Limb (tissue), 2 donors: ENCODE measurements at regions not wholly inside any gene's neighbourhood (a gene's known extent, or its start where the extent isn't known, plus 50 kb on each side); places are given as distances from the start of the nearest gene placed in this dataset.
"Not testable (repeated sequence)": the region's sequence is repeated elsewhere in the genome, so short reads cannot be mapped to it uniquely, and the experiment has no call there.

Experiments
- DNase-seq, 2 donors: peaks; one replicate each; pipeline ENCODE4 v3.0.0-alpha.2; 2016; ENCODE audit errors: extremely low spot score in 2 of 2

DNA sequence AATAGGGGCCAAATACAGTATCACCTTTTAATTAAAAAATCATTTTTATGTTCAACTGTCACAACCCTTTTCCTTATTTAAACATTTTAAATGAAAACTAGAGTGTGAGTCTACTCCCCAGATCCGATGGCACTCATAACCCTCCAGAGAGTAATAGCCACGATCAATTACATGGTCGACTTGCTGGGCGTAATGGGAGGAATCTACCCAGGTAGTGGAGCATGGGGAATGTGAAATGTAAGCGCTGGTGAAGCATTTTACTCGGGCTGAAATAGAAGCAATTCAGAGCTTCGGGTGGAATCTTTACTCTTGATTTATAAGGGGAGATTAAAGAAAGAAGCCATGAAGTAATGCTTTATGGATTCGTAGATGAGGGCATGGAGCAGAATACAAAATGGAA lies 321.9 kb downstream of the ACTR3B start:
- no peak for DNase-seq

DNA sequence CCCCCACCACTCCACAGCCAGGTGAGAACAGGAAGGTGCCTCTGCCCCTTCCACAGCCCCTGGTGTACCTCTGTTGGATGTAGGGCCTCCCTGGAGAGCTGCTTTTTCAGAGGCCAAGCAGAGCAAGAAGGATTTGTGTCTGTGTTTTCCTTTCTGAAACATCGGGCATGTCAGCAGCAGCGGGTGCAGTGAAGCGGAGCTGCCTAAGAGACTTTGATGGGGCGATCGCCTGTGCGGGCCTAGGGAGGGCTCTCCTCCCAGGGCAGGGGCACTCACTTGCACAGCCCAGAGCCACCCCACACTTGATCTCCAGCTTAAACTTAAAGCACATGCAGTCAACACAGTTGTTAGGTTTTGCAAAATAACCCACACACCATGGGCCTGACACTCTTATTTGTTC lies 324.7 kb downstream of the ACTR3B start:
- no peak for DNase-seq

DNA sequence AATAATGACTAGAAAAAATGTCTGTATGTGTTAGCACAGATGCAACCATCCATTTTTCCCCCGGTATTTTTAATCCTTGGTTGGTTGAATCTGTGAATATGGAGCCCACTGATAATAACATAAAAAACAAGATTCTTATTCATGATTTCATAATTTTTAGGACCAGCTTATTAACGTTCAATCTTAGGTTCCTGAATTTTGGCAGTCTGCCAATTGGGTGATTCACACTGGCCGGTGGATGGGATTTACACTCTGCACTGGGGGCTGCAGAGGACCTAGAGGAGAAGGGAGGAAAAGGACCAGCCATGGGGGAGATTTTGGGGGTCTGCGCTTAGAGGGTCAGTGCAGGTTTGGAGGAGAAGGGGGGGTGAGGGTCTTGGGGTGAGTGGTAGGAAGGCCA lies 327.9 kb downstream of the ACTR3B start:
- no peak for DNase-seq

DNA sequence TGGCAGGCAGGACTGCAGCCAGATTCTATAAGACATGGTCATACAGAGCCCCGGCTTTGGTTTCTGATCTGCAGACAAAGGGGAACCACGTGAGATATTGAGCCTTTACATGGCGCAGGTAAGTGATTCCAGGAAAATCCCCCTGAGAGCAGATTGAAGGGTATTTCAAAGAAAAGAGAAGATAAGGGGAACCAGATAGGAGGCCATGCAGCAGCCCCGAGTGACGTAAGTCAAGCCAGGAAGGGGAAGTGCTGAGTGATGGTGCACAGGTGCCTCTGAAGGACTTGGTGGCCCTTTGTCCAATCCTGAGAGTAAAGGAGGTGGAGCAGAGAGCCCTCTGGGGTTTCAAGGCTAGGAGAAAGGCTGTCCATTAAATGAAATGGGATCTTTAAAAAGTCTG lies 329.0 kb downstream of the ACTR3B start:
- DNase-seq: no peak

DNA sequence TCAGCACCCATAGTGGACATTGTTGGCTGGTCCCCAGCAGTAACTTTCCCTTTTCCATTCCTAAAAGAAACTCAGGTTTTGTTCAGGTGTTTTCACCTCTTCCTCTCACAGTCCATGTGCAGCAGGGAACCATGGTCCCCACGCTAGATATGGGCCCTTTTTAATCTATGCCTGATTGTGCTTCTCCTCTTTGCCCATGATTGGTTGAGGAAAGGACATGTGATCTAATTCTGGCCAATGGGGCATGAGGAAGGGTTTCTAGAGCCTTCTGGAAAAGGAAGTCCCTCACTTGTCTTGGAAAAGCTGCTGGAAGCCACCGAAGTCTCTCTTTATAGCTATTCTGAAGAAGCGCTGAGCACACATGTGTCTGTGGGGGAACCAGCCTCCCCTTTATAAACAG lies 330.7 kb downstream of the ACTR3B start:
- DNase-seq: no peak

DNA sequence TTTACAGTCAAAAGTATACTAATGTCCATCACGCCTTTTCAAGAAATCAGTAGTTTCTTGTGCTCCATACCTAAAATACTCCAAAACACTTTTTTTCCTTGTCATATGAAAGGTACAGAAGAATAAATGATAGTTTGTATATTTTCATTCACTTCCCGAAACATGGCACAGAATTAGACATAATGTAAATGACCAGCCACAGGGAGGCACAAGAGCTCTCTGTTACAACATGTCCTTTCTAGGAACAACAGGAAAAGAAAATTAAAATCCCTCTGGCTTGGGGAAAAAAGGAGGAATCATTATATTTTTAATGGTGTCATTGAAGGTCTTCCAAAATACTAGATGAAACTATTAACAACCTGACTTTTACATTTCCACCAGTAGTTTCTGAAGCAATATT lies 331.2 kb downstream of the ACTR3B start:
- no peak for DNase-seq

DNA sequence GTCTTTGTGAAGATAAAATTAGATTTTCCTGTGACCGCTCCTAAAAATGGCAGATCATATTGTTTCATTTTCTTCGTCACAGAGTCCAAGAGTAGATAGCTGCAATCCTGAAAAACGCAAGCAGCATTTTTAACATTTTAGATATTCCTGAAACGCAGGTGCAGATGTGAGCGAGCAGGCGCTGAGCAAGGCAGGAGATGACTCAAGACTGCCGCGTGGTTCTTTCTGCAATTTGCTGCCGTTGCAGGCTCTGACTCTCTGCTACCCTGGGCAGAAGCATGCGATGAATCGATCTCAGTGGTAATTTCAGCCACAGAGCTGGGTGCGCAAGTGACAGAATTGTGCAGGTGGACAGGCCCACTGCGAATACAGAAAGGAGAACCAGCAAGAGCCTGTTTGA lies 331.9 kb downstream of the ACTR3B start:
- no peak for DNase-seq

DNA sequence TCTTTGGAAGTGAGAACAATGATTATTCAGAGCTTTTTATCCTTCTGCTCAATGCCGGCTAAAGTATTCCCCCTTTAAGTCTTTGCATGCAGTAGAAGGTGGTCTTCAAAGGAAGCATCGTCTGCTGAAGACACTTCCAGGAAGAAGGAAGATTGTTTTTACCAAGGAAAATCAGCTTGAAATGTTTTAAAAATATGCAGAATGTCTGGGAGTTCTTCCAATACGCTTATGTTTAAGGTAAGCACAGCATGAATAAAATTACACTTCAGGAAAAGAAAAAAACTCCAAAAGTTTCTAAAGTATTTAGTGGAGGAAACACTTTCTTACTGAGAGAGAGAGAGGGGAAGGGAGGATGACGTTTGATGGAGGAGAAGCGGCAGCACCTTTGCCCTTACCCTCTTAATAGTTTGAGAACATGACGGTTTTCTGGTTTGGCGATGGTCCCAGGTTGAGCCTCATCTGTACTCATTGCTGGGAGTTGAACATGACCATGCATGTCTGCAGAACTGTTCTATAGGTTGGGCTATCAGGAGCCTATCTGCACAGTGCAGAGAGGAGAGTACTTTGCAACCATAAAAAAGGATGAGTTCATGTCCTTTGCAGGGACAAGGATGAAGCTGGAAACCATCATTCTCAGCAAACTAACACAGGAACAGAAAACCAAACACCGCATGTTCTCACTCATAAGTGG lies 338.1 kb downstream of the ACTR3B start:
- DNase-seq: no peak

DNA sequence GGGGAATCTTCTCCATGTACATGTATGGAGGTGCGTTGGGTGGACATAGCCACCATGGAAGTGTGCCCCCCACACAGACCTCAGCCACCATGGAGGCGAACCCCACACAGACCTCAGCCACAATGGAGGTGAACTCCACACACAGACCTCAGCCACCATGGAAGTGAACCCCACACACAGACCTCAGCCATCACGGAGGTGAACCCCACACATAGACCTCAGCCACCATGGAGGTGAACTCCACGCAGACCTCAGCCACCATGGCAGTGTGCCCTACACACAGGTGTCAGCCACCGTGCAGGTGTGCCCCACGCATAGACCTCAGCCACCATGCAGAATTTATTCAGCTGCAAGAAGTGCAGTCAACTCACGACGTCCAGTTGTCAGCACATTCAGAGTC lies 339.7 kb downstream of the ACTR3B start:
- no peak for DNase-seq

DNA sequence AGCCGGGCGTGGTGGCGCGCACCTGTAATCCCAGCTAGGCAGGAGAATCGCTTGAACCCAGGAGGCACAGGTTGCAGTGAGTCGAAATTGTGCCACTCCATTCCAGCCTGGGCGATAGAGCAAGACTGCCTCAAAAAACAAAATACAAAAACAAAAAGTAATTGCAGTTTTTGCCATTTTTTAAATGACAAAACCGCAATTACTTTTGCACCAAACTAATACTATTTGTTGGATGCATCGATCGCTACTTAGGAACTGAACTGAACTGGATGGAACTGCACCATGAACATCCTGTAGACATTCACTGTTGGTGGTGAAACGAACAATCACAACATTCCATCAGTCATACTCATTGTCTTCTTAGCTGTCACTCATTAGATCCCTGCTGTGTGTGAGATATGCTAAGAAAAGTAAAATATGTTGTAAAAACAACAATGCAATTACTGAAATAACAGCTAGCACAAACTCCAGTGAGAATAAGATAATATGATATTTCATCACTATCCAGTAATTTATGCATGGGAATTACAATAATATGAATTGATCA lies 341.2 kb downstream of the ACTR3B start:
- no peak for DNase-seq

DNA sequence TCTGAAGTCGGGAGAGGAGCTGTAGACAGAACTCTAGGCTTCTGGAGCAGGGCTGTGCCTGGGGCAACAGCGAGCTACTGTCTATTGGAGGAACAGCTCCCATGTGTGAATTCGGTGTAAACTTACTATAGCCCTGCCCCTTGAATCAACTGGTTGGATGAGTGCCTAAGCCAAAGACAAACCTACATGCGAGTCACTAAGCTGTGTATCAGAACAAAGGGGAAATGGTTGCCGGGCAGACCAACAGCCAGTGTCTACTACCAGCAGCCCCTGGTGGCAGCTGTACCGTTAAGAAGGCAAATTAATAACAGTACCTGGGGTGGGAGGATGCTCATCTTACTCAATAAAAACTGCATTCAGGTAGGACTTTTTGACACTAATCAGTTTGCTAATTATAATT lies 343.6 kb downstream of the ACTR3B start:
- DNase-seq: no peak

DNA sequence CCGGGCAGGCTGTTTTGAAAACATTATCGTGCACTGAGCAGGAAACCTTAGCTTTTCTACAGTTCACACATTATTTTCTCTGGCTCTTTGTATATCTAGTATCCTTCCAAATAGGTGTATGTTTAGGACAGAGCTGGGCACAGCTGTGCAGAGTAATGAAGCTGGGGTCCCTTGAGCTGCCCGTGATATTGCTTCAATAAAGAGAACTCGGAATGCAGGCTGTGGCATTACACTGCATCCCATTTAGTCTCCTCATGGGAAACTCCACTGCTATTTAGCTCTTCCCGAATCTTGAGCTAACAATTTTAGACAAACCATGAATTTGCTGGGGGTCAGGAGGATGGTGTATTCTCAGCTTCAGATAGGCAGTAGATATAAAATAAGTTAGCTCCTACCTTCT lies 348.3 kb downstream of the ACTR3B start:
- no peak for DNase-seq

DNA sequence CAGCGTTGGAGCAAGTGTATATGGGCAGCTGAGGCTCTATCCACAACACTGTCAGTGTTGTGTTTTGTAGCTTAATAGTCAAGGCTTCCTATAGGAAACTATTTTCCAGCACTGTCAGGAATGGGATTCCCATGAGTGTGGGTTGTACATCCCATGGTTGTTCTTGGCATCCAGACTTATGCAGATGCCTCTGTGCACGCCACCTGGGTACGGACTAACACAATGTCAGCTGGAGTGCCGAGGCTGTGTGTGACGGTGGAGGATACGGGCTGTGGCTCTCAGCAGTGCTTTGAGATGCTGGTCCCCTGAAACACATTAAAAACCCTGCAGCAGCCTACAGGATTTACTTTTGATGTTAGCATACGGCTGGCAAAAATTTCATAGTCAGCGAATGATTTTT lies 350.0 kb downstream of the ACTR3B start:
- DNase-seq: no peak

DNA sequence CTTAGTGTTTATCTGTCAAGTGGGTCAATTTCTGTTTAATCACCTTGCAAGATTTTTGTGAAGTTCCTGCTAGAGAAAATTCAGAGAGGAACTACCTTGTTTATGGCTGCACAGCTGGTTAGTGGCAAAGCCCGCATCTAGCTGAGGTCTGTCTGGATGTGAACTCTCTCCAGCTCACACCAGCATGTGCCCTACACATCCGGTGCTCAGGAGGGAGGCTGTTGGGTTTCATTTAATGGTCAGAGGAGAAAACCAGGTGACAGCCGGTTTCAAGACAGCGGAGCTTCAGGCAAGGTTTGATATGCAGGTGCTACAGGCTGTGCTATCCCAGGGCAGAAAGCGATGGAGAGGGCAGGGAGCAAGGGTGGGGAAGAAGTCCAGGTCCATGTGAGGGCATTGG lies 351.1 kb downstream of the ACTR3B start:
- no peak for DNase-seq

DNA sequence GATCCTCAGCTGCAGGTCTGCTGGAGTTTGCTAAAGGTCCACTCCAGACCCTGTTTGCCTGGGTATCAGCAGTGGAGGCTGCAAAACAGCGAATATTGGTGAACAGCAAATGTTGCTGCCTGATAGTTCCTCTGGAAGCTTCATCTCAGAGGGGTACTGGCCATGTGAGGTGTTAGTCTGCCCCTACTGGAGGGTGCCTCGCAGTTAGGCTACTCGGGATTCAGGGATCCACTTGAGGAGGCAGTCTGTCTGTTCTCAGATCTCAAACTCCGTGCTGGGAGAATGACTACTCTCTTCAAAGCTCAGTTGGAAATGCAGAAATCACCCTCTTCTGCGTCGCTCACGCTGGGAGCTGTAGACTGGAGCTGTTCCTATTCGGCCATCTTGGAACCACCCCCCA lies 362.7 kb downstream of the ACTR3B start:
- DNase-seq: not testable (repeated sequence)

DNA sequence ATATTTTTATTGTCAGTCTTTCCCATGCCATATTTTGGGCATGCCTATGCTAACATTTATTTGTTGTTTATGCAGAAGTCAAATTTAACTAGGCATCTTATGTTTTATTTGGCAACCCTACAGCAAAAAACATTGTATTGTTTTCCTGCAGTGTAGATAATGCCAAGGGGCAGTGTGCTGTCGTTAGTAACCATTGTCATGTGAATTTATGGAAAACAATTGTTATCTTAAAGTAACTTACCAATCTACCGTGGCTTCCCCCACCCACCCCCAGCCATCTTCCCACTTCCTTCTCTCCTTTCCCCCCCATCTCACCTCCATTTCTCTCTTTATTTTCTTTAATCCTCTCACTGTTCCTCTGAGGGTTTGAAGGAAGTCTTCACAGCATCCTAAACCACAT lies 370.5 kb downstream of the ACTR3B start:
- no peak for DNase-seq

DNA sequence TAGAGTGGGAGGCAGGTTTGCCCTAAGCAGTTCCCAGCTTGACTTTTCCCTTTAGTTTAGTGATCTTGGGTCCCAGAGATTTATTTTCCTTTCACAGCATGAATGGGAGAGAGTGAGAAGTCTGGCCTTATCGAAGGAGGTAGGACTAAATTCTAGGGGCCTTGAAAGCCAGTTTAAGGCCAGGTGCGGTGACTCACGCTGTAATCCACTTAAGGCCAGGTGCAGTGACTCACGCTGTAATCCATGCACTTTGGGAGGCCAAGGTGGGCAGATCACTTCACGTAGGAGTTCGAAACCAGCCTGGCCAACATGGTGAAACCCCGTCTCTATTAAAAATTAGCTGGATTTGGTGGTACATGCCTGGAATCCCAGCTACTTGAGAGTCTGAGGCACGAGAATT lies 392.2 kb downstream of the ACTR3B start:
- no peak for DNase-seq

DNA sequence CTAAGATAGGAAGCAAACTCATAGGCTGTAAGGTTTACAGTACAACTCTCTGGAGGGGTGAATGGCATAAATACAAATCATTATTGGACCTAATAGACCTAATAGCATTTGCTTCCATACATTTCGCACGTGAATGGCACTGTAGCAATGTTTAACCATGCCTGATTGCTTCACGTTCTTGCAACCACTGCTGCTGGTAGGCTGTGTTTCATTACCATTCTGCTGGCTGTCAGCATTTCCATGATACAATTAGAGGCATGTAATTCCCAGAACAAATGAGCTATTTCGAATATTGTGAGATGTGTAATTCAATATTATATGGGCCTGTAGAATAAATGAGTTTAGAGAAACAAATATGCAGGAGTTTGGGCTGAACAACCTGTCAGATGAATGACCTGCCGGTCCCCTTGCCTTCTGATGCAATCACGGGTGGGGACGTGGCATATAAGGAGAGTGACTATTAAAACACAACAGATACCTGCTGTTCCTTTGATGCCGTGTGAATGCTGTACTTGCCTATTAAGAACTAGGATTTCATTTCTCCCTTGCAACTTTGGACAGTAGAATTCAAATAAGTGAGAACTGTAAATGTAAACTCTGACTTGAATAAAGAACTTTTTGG lies 393.4 kb downstream of the ACTR3B start:
- no peak for DNase-seq

DNA sequence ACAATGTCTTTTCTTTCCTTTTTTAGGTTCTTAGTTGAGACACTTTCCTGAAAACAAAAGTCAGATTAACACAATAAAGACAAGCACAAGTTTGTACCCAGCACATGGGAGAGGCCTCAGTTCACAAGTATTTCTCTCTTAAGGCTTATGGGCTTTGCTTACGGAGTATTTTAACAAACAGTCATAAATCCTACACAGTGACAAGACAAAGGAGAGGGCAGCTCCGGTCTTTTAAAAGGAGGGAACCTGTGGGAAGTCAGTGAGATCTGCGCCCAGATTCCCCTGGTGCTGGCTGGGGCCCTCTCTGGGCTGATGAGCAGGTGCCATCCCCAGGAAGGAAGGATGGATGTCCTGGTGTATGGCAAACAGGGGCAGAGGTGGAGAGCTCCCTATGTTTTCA lies 398.6 kb downstream of the ACTR3B start:
- DNase-seq: no peak

DNA sequence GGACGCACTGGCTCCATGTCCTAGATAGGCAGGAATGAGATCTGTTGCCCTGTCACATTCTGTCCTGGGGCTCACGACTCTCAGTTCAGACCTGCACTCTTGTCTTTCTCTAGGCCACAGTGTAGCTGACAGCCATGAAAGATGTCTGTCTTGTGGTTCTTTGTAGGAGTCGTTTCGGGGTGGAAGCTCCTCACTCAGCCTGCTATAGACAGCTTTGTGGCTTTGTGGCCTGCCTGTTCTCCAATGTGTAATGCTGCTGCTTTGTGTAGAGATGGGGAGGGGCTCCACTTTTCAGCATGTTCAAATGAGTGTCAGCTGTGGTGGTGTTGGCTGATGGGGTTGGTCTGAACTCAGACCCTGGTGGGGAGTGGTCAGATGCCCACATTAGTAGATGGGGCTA lies 410.7 kb downstream of the ACTR3B start:
- DNase-seq: no peak

DNA sequence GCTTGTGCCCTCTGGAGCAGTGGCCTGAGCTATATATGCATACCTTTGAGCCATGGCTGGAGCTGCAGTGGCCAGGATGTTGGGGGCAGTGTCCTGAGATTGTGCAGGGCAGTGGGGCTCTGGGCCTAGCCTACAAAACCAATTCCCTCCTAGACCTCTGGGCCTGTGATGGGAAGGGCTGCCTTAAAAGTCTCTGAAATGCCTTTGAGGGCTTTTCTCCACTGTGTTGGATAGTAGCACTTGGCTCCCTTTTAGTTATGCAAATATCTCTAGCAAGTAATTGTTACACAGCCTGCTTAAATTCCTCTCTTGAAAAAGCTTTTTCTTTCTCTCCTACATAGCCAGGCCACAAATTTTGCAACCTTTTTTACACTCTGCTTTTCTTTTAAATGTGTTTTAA lies 426.4 kb downstream of the ACTR3B start:
- no peak for DNase-seq

DNA sequence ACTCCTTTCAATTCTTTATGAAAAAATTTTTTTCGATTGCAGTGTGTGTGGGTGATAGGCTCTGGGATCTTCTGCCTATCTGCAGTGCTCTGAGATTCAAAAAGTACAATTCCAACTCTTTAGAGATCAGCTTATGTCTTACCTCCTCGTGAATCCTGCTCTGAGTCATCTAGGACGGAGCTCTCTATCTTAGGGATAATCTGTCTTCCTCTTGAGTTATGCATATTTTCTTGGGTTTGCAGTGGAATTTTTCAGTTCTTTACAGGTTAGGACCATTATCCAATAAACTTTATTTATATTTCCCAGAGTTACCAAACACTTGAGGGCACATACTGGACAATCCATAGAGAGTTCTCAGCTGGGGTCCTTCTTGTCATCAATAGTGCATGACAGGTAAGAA lies 428.6 kb downstream of the ACTR3B start:
- DNase-seq: no peak

DNA sequence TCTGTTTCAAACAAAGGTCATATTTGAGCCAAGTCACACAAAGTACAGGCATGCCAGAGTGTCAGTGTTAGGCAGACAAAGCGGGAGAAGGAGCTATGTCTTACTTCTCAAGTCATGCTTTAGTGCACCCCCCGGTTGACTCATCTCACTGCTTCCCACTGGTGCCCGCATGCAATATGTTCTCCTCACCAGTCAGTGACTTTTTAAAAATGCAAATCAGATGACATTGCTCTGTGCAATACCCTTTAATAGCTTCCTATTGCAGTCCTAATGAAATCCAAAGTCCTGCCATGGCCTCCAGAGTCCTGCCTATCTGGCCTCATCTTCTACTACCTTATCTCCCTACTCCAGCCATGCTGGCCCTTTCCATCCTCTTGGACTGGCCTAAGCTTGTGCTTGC lies 429.1 kb downstream of the ACTR3B start:
- no peak for DNase-seq
